ENCODE measurements at regions not wholly inside any gene's neighbourhood (a gene's known extent, or its start where the extent isn't known, plus 50 kb on each side); places are given as distances from the start of the nearest gene placed in this dataset.
"Not testable (repeated sequence)": the region's sequence is repeated elsewhere in the genome, so short reads cannot be mapped to it uniquely, and the experiment has no call there.

GRCh38 chr2:91523751-91524150, 2832.3 kb downstream of the RPIA start:
- not testable (repeated sequence) for H3K9ac ChIP-seq (ENCODE audit: low read depth in 1 of 2, low read length in 2 of 2); H3K27ac ChIP-seq (ENCODE audit: low read depth in 2 of 2, low read length in 2 of 2); H3K27me3 ChIP-seq (ENCODE audit: control insufficient read depth in 2 of 2, insufficient read depth in 2 of 2, low read length in 2 of 2); H3K36me3 ChIP-seq (ENCODE audit: control insufficient read depth in 2 of 2, insufficient read depth in 2 of 2, low read length in 2 of 2); H3K4me1 ChIP-seq (ENCODE audit: control insufficient read depth in 2 of 2, insufficient read depth in 2 of 2, low read length in 2 of 2); H3K4me3 ChIP-seq (ENCODE audit: low read length in 2 of 2); H3K9me3 ChIP-seq (ENCODE audit: control insufficient read depth in 2 of 2, low read length in 2 of 2)

DNA sequence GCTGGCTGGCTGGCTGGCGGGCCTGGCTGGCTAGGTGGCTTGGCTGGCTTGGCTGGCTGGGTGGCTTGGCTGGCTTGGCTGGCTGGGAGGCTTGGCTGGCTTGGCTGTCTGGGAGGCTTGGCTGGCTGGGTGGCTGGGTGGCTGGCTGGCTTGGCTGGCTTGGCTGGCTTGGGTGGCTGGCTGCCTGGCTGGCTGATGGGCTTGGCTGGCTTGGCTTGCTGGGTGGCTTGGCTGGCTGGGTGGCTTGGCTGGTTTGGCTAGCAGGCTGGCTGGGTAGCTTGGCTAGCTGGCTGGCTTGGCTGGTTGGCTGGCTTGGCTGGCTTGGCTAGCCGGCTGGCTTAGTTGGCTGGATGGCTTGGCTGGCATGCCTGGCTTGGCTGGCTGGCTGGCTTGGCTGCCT, 2834.1 kb downstream of the RPIA start:
- H3K4me1 ChIP-seq (ENCODE audit: control insufficient read depth in 2 of 2, insufficient read depth in 2 of 2, low read length in 2 of 2); H3K4me3 ChIP-seq (ENCODE audit: low read length in 2 of 2); H3K9me3 ChIP-seq (ENCODE audit: control insufficient read depth in 2 of 2, low read length in 2 of 2); H3K27ac ChIP-seq (ENCODE audit: low read depth in 2 of 2, low read length in 2 of 2); H3K27me3 ChIP-seq (ENCODE audit: control insufficient read depth in 2 of 2, insufficient read depth in 2 of 2, low read length in 2 of 2); H3K36me3 ChIP-seq (ENCODE audit: control insufficient read depth in 2 of 2, insufficient read depth in 2 of 2, low read length in 2 of 2); H3K9ac ChIP-seq (ENCODE audit: low read depth in 1 of 2, low read length in 2 of 2): not testable (repeated sequence)

DNA sequence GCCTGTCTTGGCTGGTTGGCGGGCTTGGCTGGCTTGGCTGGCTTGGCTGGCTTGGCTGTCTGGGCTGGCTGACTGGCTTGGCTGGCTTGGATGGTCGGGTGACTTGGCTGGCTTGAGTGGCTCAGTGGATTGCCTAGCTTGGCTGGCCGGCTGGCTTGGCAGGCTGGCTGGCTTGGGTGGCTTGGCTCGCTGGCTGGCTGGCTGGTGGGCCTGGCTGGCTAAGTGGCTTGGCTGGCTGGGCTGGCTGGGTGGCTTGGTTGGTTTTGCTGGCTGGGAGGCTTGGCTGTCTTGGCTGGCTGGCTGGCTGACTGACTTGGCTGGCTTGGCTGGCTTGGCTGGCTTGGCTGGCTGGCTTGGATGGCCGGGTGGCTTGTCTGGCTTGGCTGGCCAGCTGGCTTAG, 2834.6 kb downstream of the RPIA start:
- H3K4me1 ChIP-seq (ENCODE audit: control insufficient read depth in 2 of 2, insufficient read depth in 2 of 2, low read length in 2 of 2); H3K27me3 ChIP-seq (ENCODE audit: control insufficient read depth in 2 of 2, insufficient read depth in 2 of 2, low read length in 2 of 2); H3K27ac ChIP-seq (ENCODE audit: low read depth in 2 of 2, low read length in 2 of 2); H3K36me3 ChIP-seq (ENCODE audit: control insufficient read depth in 2 of 2, insufficient read depth in 2 of 2, low read length in 2 of 2); H3K9ac ChIP-seq (ENCODE audit: low read depth in 1 of 2, low read length in 2 of 2); H3K9me3 ChIP-seq (ENCODE audit: control insufficient read depth in 2 of 2, low read length in 2 of 2); H3K4me3 ChIP-seq (ENCODE audit: low read length in 2 of 2): not testable (repeated sequence)

DNA sequence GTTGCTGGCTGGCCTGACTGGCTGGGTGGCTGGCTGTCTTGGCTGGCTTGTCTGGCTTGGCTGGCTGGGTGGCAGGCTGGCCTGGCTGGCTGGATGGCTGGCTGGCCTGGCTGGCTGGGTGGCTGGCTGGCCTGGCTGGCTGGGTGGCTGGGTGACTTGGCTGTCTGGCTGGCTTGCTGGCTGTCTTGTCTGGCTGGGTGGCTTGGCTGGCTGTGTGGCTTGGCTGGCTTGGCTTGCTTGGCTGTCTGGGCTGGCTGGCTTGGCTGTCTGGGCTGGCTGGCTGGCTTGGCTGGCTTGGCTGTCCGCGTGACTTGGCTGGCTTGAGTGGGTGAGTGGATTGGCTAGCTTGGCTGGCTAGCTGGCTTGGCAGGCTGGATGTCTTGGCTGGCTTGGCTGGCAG, 2835.6 kb downstream of the RPIA start:
- not testable (repeated sequence) for H3K9me3 ChIP-seq (ENCODE audit: control insufficient read depth in 2 of 2, low read length in 2 of 2); H3K27me3 ChIP-seq (ENCODE audit: control insufficient read depth in 2 of 2, insufficient read depth in 2 of 2, low read length in 2 of 2); H3K4me3 ChIP-seq (ENCODE audit: low read length in 2 of 2); H3K9ac ChIP-seq (ENCODE audit: low read depth in 1 of 2, low read length in 2 of 2); H3K36me3 ChIP-seq (ENCODE audit: control insufficient read depth in 2 of 2, insufficient read depth in 2 of 2, low read length in 2 of 2); H3K27ac ChIP-seq (ENCODE audit: low read depth in 2 of 2, low read length in 2 of 2); H3K4me1 ChIP-seq (ENCODE audit: control insufficient read depth in 2 of 2, insufficient read depth in 2 of 2, low read length in 2 of 2)

DNA sequence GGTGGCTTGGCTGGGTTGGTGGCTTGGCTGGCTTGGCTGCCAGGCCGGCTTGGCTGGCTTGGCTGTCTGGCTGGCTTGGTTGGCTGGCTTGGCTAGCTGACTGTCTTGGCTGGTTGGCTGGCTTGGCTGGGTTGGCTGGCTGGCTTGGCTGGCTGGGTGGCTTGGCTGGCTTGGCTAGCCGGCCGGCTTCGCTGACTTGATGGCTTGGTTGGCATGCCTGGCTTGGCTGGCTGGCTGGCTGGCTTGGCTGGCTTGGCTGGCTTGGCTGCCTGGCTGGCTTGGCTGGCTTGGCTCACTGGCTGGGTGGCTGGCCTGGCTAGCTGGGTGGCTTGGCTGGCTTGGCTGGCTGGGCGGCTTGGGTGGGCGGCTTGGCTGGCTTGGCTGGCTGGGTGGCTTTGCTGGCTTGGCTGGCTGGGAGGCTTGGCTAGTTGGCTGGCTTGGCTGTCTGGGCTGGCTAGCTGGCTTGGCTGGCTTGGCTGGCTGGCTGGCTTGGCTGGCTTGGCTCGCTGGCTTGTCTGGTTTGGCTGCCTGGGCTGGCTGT, 2836.1 kb downstream of the RPIA start:
- H3K4me3 ChIP-seq (ENCODE audit: low read length in 2 of 2); H3K9me3 ChIP-seq (ENCODE audit: control insufficient read depth in 2 of 2, low read length in 2 of 2); H3K9ac ChIP-seq (ENCODE audit: low read depth in 1 of 2, low read length in 2 of 2); H3K36me3 ChIP-seq (ENCODE audit: control insufficient read depth in 2 of 2, insufficient read depth in 2 of 2, low read length in 2 of 2); H3K27me3 ChIP-seq (ENCODE audit: control insufficient read depth in 2 of 2, insufficient read depth in 2 of 2, low read length in 2 of 2); H3K27ac ChIP-seq (ENCODE audit: low read depth in 2 of 2, low read length in 2 of 2); H3K4me1 ChIP-seq (ENCODE audit: control insufficient read depth in 2 of 2, insufficient read depth in 2 of 2, low read length in 2 of 2): not testable (repeated sequence)

GRCh38 chr2:91528361-91528760, 2836.9 kb downstream of the RPIA start:
- not testable (repeated sequence) for H3K4me1 ChIP-seq (ENCODE audit: control insufficient read depth in 2 of 2, insufficient read depth in 2 of 2, low read length in 2 of 2); H3K27ac ChIP-seq (ENCODE audit: low read depth in 2 of 2, low read length in 2 of 2); H3K9ac ChIP-seq (ENCODE audit: low read depth in 1 of 2, low read length in 2 of 2); H3K27me3 ChIP-seq (ENCODE audit: control insufficient read depth in 2 of 2, insufficient read depth in 2 of 2, low read length in 2 of 2); H3K9me3 ChIP-seq (ENCODE audit: control insufficient read depth in 2 of 2, low read length in 2 of 2); H3K4me3 ChIP-seq (ENCODE audit: low read length in 2 of 2); H3K36me3 ChIP-seq (ENCODE audit: control insufficient read depth in 2 of 2, insufficient read depth in 2 of 2, low read length in 2 of 2)

DNA sequence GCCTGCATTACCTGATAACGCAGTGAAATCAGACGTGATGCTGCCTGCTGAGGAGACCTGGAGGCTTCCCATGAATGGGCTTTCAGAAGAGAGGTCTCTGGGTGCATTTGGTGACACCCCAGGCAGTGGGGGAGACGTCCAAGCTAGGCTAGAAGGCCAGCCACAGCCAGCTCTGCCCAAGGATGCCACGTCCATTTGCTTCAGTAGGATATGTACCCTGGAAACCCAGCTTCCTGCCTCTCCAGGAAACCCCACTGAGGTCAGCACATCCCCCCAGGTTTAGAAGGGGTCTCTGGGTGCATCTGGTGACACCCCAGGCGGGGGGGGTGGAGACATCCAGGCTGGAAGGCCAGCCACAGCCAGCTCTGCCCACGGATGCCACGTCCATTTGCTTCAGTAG, 2844.6 kb downstream of the RPIA start:
- not testable (repeated sequence) for H3K36me3 ChIP-seq (ENCODE audit: control insufficient read depth in 2 of 2, insufficient read depth in 2 of 2, low read length in 2 of 2); H3K9me3 ChIP-seq (ENCODE audit: control insufficient read depth in 2 of 2, low read length in 2 of 2); H3K27me3 ChIP-seq (ENCODE audit: control insufficient read depth in 2 of 2, insufficient read depth in 2 of 2, low read length in 2 of 2); H3K4me3 ChIP-seq (ENCODE audit: low read length in 2 of 2); H3K4me1 ChIP-seq (ENCODE audit: control insufficient read depth in 2 of 2, insufficient read depth in 2 of 2, low read length in 2 of 2); H3K27ac ChIP-seq (ENCODE audit: low read depth in 2 of 2, low read length in 2 of 2); H3K9ac ChIP-seq (ENCODE audit: low read depth in 1 of 2, low read length in 2 of 2)

DNA sequence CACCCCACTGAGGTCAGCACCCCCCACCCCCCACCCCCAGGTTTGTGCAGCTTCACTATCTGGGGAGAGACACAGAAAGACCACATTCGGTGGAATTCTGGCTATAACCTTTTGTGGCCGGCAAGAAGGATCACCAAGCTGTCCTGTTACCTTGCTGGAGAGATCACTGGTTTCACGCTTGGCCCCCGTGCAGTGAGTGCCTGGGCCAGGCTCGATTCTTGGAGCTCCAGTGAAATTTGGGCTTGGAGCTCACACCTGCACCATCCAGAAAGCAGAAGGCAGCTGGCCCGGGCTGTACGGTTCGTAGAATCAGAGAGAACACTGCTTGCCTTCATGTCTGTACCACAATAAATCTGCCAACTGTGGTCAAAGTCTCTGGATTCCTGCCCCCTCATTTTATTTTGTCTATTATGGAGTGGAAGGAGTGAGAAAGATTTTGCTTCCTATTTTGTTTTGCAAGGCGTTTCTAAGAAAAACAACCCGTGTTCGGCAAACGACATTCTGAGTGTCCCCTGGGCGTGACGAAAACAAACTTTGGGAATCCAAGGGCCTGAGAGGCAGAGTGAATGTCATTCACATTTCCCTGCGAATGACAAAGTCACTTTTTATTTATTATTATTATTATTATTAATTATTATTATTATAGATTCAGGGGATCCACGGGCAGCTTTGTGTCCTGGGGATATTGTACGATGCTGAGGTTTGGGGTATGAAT, 2845.2 kb downstream of the RPIA start:
- not testable (repeated sequence) for H3K9ac ChIP-seq (ENCODE audit: low read depth in 1 of 2, low read length in 2 of 2); H3K36me3 ChIP-seq (ENCODE audit: control insufficient read depth in 2 of 2, insufficient read depth in 2 of 2, low read length in 2 of 2); H3K4me3 ChIP-seq (ENCODE audit: low read length in 2 of 2); H3K4me1 ChIP-seq (ENCODE audit: control insufficient read depth in 2 of 2, insufficient read depth in 2 of 2, low read length in 2 of 2); H3K27ac ChIP-seq (ENCODE audit: low read depth in 2 of 2, low read length in 2 of 2); H3K9me3 ChIP-seq (ENCODE audit: control insufficient read depth in 2 of 2, low read length in 2 of 2); H3K27me3 ChIP-seq (ENCODE audit: control insufficient read depth in 2 of 2, insufficient read depth in 2 of 2, low read length in 2 of 2)

- H3K4me1 ChIP-seq (ENCODE audit: control insufficient read depth in 2 of 2, insufficient read depth in 2 of 2, low read length in 2 of 2); H3K27ac ChIP-seq (ENCODE audit: low read depth in 2 of 2, low read length in 2 of 2); H3K27me3 ChIP-seq (ENCODE audit: control insufficient read depth in 2 of 2, insufficient read depth in 2 of 2, low read length in 2 of 2); H3K9ac ChIP-seq (ENCODE audit: low read depth in 1 of 2, low read length in 2 of 2); H3K4me3 ChIP-seq (ENCODE audit: low read length in 2 of 2); H3K36me3 ChIP-seq (ENCODE audit: control insufficient read depth in 2 of 2, insufficient read depth in 2 of 2, low read length in 2 of 2); H3K9me3 ChIP-seq (ENCODE audit: control insufficient read depth in 2 of 2, low read length in 2 of 2): not testable (repeated sequence)
These were observed 2857.8 kb downstream of the RPIA start for GRCh38 chr2:91549316-91549715.

DNA sequence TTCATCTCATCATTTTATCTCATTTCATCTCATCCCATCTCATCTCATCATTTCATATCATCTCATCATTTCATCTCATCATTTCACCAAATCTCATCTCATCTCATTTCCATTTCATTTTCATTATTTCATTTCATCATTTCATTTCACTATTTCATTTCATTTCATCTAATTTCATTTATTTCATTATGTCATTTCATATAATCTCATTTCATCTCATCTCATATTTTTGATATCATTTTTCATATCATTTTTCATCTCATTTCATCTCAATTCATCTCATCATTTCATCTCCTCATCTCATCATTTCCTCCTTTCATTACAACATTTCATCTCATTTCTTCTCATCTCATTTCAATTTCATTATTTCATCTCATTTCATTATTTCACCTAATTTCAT, 2866.8 kb downstream of the RPIA start:
- H3K9ac ChIP-seq (ENCODE audit: low read depth in 1 of 2, low read length in 2 of 2); H3K9me3 ChIP-seq (ENCODE audit: control insufficient read depth in 2 of 2, low read length in 2 of 2); H3K36me3 ChIP-seq (ENCODE audit: control insufficient read depth in 2 of 2, insufficient read depth in 2 of 2, low read length in 2 of 2); H3K27me3 ChIP-seq (ENCODE audit: control insufficient read depth in 2 of 2, insufficient read depth in 2 of 2, low read length in 2 of 2); H3K4me3 ChIP-seq (ENCODE audit: low read length in 2 of 2); H3K4me1 ChIP-seq (ENCODE audit: control insufficient read depth in 2 of 2, insufficient read depth in 2 of 2, low read length in 2 of 2); H3K27ac ChIP-seq (ENCODE audit: low read depth in 2 of 2, low read length in 2 of 2): not testable (repeated sequence)

DNA sequence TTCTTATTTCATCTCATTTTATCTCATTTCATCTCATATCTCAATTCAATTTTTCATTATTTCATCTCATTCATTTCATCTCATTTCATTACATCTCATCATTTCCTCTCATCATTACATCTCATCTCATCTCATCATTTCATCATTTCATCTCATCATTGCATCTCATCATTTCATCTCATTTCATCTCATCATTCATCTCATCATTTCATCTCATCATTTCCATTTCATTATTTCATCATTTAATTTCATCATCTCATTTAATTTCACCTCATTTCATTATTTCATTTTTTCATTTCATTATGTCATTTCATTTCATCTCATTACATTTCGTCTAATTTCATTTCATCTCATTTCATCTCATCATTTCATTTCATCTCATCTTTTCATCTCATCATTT, 2867.8 kb downstream of the RPIA start:
- not testable (repeated sequence) for H3K27ac ChIP-seq (ENCODE audit: low read depth in 2 of 2, low read length in 2 of 2); H3K4me1 ChIP-seq (ENCODE audit: control insufficient read depth in 2 of 2, insufficient read depth in 2 of 2, low read length in 2 of 2); H3K36me3 ChIP-seq (ENCODE audit: control insufficient read depth in 2 of 2, insufficient read depth in 2 of 2, low read length in 2 of 2)

More for the DNA sequence above, 2867.8 kb downstream of the RPIA start:
- not testable (repeated sequence) for H3K4me3 ChIP-seq (ENCODE audit: low read length in 2 of 2); H3K9ac ChIP-seq (ENCODE audit: low read depth in 1 of 2, low read length in 2 of 2); H3K9me3 ChIP-seq (ENCODE audit: control insufficient read depth in 2 of 2, low read length in 2 of 2); H3K27me3 ChIP-seq (ENCODE audit: control insufficient read depth in 2 of 2, insufficient read depth in 2 of 2, low read length in 2 of 2)
